Liver (tissue), 8 donors: ENCODE measurements at regions not wholly inside any gene's neighbourhood (a gene's known extent, or its start where the extent isn't known, plus 50 kb on each side); places are given as distances from the start of the nearest gene placed in this dataset.

Source experiments
- DNase-seq: peaks from one replicate; pipeline ENCODE4 v3.0.0-alpha.2; 2017; ENCODE audit warnings: low spot score
- H3K27ac ChIP-seq, 2 donors: one replicate each; pipeline ENCODE4 v1.7.0; 2013; ENCODE audit warnings: inconsistent platforms in 2 of 2, low read length in 2 of 2, control low read depth in 1 of 2, low read depth in 1 of 2, mild to moderate bottlenecking in 1 of 2
- H3K27me3 ChIP-seq, 4 donors: one replicate each; pipeline versions ENCODE4 v1.6.1 to v1.7.0; 2013; ENCODE audit warnings: low read length in 3 of 4, inconsistent platforms in 1 of 4, mild to moderate bottlenecking in 1 of 4, moderate library complexity in 1 of 4; ENCODE audit not compliant: control insufficient read depth in 4 of 4, insufficient read depth in 4 of 4
- H3K36me3 ChIP-seq, 4 donors: one replicate each; pipeline versions ENCODE4 v1.6.1 to v1.7.0; 2013; ENCODE audit warnings: low read length in 3 of 4, mild to moderate bottlenecking in 3 of 4, low read depth in 1 of 4, moderate library complexity in 1 of 4; ENCODE audit not compliant: control insufficient read depth in 4 of 4, insufficient read depth in 3 of 4
- H3K4me1 ChIP-seq, 4 donors: one replicate each; pipeline versions ENCODE4 v1.6.1 to v1.7.0; 2013; ENCODE audit warnings: low read length in 3 of 4, mild to moderate bottlenecking in 3 of 4, moderate library complexity in 1 of 4; ENCODE audit not compliant: control insufficient read depth in 4 of 4, insufficient read depth in 4 of 4
- H3K4me3 ChIP-seq, 3 donors: one replicate each; pipeline versions ENCODE4 v1.6.1 to v1.7.0; 2013; ENCODE audit warnings: low read length in 3 of 3, control low read depth in 1 of 3, low read depth in 1 of 3, mild to moderate bottlenecking in 1 of 3
- H3K9ac ChIP-seq, 2 donors: one replicate each; pipeline ENCODE4 v1.7.0; 2013; ENCODE audit warnings: low read length in 2 of 2, mild to moderate bottlenecking in 2 of 2, moderate library complexity in 2 of 2, control low read depth in 1 of 2, low read depth in 1 of 2
- H3K9me3 ChIP-seq, 4 donors: one replicate each; pipeline versions ENCODE4 v1.6.1 to v1.7.0; 2013; ENCODE audit warnings: low read length in 3 of 4; ENCODE audit not compliant: control insufficient read depth in 4 of 4
- EGR1 ChIP-seq, 2 donors: IDR thresholded peaks; 2 replicates each; pipeline ENCODE4 v1.6.1; 2016 to 2018; ENCODE audit warnings: antibody characterized with exemption in 2 of 2, low read depth in 2 of 2
- FOXA1 ChIP-seq: IDR thresholded peaks from 2 replicates; pipeline ENCODE4 v1.6.1; 2016; ENCODE audit warnings: antibody characterized with exemption
- FOXA2 ChIP-seq: IDR thresholded peaks from 2 replicates; pipeline ENCODE4 v1.6.1; 2016; ENCODE audit warnings: antibody characterized with exemption
- GABPA ChIP-seq, 2 donors: IDR thresholded peaks in 1 of 2; conservative IDR thresholded peaks in 1 of 2; 2 replicates each; pipeline ENCODE4 v1.6.1; 2016; ENCODE audit warnings: antibody characterized with exemption in 2 of 2, mild to moderate bottlenecking in 1 of 2, moderate library complexity in 1 of 2
- HNF4A ChIP-seq, 2 donors: conservative IDR thresholded peaks; 2 replicates each; pipeline ENCODE4 v1.6.1; 2016; ENCODE audit warnings: antibody characterized with exemption in 2 of 2, mild to moderate bottlenecking in 2 of 2
- HNF4G ChIP-seq: IDR thresholded peaks from 2 replicates; pipeline ENCODE4 v1.6.1; 2016; ENCODE audit warnings: antibody characterized with exemption
- JUND ChIP-seq, 2 donors: IDR thresholded peaks; 2 replicates each; pipeline ENCODE4 v1.6.1; 2016; ENCODE audit warnings: antibody characterized with exemption in 2 of 2
- NR2F2 ChIP-seq: IDR thresholded peaks from 2 replicates; pipeline ENCODE4 v1.6.1; 2016; ENCODE audit warnings: antibody characterized with exemption
- RAD21 ChIP-seq, 2 donors: IDR thresholded peaks; 2 replicates each; pipeline ENCODE4 v1.6.1; 2016; ENCODE audit warnings: antibody characterized with exemption in 2 of 2, mild to moderate bottlenecking in 2 of 2
- SP1 ChIP-seq: IDR thresholded peaks from 2 replicates; pipeline ENCODE4 v1.6.1; 2018; ENCODE audit warnings: antibody characterized with exemption, mild to moderate bottlenecking
- TAF1 ChIP-seq: conservative IDR thresholded peaks from 2 replicates; pipeline ENCODE4 v1.6.1; 2016; ENCODE audit warnings: antibody characterized with exemption, mild to moderate bottlenecking
- YY1 ChIP-seq: IDR thresholded peaks from 2 replicates; pipeline ENCODE4 v1.6.1; 2016; ENCODE audit warnings: antibody characterized with exemption, mild to moderate bottlenecking
- WGBS: extraction: QIAGEN DNeasy Blood & Tissue Kit; methylation state at CpG from one replicate; pipeline ENCODE4 v1.1.7; 2013; 5-methylcytosine and 5-hydroxymethylcytosine counted together
- TF ChIP-seq, protein P1 (sequence below): fragments of 150-350 bp; IDR thresholded peaks from 2 replicates; pipeline ENCODE4 v1.5.1; 2017; ENCODE audit warnings: improper control_type of control experiment, low read depth, low read length; ENCODE audit not compliant: missing input control
- TF ChIP-seq, protein P2 (sequence below): IDR thresholded peaks from 2 replicates; pipeline ENCODE4 v1.6.1; 2016; ENCODE audit warnings: antibody characterized with exemption
- TF ChIP-seq, protein P3 (sequence below): IDR thresholded peaks from 2 replicates; pipeline ENCODE4 v1.6.1; 2016; ENCODE audit warnings: antibody characterized with exemption
- TF ChIP-seq, protein P4 (sequence below): IDR thresholded peaks from 2 replicates; pipeline ENCODE4 v1.6.1; 2016; ENCODE audit warnings: antibody characterized with exemption, mild to moderate bottlenecking
- donor health status: healthy.
- donor health status: healthy.
- donor health status: healthy.
- donor health status: healthy.
- donor health status: healthy.

DNA sequence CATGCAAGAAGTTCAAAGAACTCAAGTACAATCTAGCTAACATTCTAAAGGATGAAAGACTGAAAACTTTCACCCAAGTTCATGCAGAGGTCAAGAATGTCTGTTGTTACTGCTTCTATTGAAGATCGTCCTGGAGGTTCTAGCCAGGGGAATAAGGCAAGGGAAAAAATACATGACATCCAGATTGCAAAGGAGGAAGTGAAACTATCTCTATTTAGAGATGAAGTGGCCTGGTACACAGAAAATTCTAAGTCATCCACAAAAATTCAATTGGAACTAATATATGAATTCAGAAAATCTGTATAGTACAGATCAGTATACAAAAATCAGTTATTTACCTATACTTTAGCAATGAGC, 693.0 kb downstream of the NR2F2 start:
- no peak for DNase-seq
- TF ChIP-seq, protein P1, sequence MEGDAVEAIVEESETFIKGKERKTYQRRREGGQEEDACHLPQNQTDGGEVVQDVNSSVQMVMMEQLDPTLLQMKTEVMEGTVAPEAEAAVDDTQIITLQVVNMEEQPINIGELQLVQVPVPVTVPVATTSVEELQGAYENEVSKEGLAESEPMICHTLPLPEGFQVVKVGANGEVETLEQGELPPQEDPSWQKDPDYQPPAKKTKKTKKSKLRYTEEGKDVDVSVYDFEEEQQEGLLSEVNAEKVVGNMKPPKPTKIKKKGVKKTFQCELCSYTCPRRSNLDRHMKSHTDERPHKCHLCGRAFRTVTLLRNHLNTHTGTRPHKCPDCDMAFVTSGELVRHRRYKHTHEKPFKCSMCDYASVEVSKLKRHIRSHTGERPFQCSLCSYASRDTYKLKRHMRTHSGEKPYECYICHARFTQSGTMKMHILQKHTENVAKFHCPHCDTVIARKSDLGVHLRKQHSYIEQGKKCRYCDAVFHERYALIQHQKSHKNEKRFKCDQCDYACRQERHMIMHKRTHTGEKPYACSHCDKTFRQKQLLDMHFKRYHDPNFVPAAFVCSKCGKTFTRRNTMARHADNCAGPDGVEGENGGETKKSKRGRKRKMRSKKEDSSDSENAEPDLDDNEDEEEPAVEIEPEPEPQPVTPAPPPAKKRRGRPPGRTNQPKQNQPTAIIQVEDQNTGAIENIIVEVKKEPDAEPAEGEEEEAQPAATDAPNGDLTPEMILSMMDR, result no peak
- TF ChIP-seq HNF4A (conservative IDR thresholded peaks at IDR 0.05) (no peak), GABPA (IDR thresholded peaks at IDR 0.05 in 1 of 2, conservative IDR thresholded peaks at IDR 0.05 in 1 of 2) (no peak), HNF4G (no peak), NR2F2 (no peak), SP1 (no peak), JUND (IDR thresholded peaks at IDR 0.05) (no peak), TAF1 (no peak)
- TF ChIP-seq, protein P2, sequence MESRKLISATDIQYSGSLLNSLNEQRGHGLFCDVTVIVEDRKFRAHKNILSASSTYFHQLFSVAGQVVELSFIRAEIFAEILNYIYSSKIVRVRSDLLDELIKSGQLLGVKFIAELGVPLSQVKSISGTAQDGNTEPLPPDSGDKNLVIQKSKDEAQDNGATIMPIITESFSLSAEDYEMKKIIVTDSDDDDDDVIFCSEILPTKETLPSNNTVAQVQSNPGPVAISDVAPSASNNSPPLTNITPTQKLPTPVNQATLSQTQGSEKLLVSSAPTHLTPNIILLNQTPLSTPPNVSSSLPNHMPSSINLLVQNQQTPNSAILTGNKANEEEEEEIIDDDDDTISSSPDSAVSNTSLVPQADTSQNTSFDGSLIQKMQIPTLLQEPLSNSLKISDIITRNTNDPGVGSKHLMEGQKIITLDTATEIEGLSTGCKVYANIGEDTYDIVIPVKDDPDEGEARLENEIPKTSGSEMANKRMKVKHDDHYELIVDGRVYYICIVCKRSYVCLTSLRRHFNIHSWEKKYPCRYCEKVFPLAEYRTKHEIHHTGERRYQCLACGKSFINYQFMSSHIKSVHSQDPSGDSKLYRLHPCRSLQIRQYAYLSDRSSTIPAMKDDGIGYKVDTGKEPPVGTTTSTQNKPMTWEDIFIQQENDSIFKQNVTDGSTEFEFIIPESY, result no peak
- peaks cover 0 to 4% (median 0%) of the 10 kb centered on the region in 4 donors for H3K27me3 ChIP-seq
- WGBS, result 23% methylated on average over 1 of the region's 1 CpG
- no peaks in the 10 kb centered on the region for H3K36me3 ChIP-seq
- H3K4me3 ChIP-seq, result no peak overlapping the region
- H3K4me1 ChIP-seq, result no peaks in the 10 kb centered on the region
- H3K27ac ChIP-seq, result no peak overlapping the region
- H3K9ac ChIP-seq, result no peak overlapping the region
- H3K9me3 ChIP-seq, result no peaks in the 10 kb centered on the region

DNA sequence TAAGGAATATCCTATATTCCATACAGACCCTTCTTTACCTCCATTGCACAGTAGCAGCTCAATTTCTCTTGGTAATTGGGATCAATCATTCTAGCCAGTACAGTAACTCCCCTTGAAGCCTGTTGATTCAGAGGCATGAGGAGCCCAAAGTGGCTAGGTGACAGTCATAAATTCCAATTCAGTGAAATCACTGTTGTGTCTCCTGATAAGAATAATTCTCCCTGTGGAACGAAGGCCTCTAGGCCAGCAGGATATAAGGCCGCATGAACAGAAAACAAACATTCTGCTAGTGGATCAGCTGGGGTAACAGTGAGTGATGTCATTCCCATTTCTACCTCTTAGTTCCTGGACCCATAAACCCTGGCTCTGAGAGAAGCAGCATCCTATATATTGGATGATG, 696.3 kb downstream of the NR2F2 start:
- Histone ChIP-seq H3K9ac (no peak overlapping the region), H3K36me3 (no peaks in the 10 kb centered on the region), H3K27me3 (no peaks in the 10 kb centered on the region), H3K4me1 (no peaks in the 10 kb centered on the region), H3K9me3 (peaks cover 0 to 2% (median 0%) of the 10 kb centered on the region in 4 donors), H3K27ac (no peak overlapping the region), H3K4me3 (no peak overlapping the region)
- no peak for DNase-seq
- WGBS, result 72% methylated on average over 2 of the region's 2 CpGs
- TF ChIP-seq GABPA (IDR thresholded peaks at IDR 0.05 in 1 of 2, conservative IDR thresholded peaks at IDR 0.05 in 1 of 2) (no peak), NR2F2 (no peak), SP1 (no peak), FOXA1 (no peak), RAD21 (IDR thresholded peaks at IDR 0.05) (no peak), HNF4A (conservative IDR thresholded peaks at IDR 0.05) (no peak), YY1 (no peak), FOXA2 (no peak)

DNA sequence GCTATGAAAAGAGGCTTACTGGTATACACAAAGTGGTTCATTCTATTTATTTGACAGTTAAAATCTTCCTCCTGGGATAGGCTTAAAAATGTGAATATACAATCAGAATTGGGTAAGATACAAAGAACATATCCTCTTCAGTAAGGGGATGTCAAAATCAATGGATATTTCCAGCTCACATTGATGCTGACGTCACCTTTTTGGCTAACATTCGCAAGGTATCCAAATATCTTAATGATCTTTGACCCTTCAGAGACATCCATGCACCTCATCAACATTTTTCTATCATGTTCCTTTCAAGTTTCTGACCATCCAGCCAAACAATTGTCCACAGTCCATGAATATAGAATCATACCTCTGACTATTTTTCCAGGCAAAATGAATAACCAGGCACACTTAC, 697.3 kb downstream of the NR2F2 start:
- TF ChIP-seq RAD21 (IDR thresholded peaks at IDR 0.05) (no peak), SP1 (no peak), FOXA1 (no peak), TAF1 (no peak), GABPA (IDR thresholded peaks at IDR 0.05 in 1 of 2, conservative IDR thresholded peaks at IDR 0.05 in 1 of 2) (no peak), JUND (IDR thresholded peaks at IDR 0.05) (no peak), YY1 (no peak), EGR1 (IDR thresholded peaks at IDR 0.05; ENCODE audit: low read depth in 2 of 2) (no peak)
- TF ChIP-seq, protein P3, sequence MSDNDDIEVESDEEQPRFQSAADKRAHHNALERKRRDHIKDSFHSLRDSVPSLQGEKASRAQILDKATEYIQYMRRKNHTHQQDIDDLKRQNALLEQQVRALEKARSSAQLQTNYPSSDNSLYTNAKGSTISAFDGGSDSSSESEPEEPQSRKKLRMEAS, result no peak
- TF ChIP-seq, protein P4, sequence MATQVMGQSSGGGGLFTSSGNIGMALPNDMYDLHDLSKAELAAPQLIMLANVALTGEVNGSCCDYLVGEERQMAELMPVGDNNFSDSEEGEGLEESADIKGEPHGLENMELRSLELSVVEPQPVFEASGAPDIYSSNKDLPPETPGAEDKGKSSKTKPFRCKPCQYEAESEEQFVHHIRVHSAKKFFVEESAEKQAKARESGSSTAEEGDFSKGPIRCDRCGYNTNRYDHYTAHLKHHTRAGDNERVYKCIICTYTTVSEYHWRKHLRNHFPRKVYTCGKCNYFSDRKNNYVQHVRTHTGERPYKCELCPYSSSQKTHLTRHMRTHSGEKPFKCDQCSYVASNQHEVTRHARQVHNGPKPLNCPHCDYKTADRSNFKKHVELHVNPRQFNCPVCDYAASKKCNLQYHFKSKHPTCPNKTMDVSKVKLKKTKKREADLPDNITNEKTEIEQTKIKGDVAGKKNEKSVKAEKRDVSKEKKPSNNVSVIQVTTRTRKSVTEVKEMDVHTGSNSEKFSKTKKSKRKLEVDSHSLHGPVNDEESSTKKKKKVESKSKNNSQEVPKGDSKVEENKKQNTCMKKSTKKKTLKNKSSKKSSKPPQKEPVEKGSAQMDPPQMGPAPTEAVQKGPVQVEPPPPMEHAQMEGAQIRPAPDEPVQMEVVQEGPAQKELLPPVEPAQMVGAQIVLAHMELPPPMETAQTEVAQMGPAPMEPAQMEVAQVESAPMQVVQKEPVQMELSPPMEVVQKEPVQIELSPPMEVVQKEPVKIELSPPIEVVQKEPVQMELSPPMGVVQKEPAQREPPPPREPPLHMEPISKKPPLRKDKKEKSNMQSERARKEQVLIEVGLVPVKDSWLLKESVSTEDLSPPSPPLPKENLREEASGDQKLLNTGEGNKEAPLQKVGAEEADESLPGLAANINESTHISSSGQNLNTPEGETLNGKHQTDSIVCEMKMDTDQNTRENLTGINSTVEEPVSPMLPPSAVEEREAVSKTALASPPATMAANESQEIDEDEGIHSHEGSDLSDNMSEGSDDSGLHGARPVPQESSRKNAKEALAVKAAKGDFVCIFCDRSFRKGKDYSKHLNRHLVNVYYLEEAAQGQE, result no peak
- TF ChIP-seq, protein P2, result no peak
- Histone ChIP-seq H3K9ac (no peak overlapping the region), H3K4me1 (no peaks in the 10 kb centered on the region), H3K27me3 (no peaks in the 10 kb centered on the region), H3K27ac (no peak overlapping the region), H3K4me3 (no peak overlapping the region), H3K36me3 (no peaks in the 10 kb centered on the region), H3K9me3 (peaks cover 0 to 2% (median 0%) of the 10 kb centered on the region in 4 donors)
- WGBS, result 75% methylated on average over 2 of the region's 2 CpGs
- no peak for DNase-seq
